Epithelial cell of proximal tubule (primary cell): ENCODE measurements at regions not wholly inside any gene's neighbourhood (a gene's known extent, or its start where the extent isn't known, plus 50 kb on each side); places are given as distances from the start of the nearest gene placed in this dataset.

Experiments
- DNase-seq: peaks from one replicate; pipeline ENCODE4 v3.0.0-alpha.2; 2011; ENCODE audit warnings: low read depth
- H3K4me3 ChIP-seq: 2 replicates; pipeline ENCODE4 v1.5.1; 2011; ENCODE audit warnings: low read depth, mild to moderate bottlenecking, low read length
- CTCF ChIP-seq: conservative IDR thresholded peaks from 2 replicates; pipeline ENCODE4 v1.5.1; 2012; ENCODE audit warnings: low read depth, mild to moderate bottlenecking, low read length

DNA sequence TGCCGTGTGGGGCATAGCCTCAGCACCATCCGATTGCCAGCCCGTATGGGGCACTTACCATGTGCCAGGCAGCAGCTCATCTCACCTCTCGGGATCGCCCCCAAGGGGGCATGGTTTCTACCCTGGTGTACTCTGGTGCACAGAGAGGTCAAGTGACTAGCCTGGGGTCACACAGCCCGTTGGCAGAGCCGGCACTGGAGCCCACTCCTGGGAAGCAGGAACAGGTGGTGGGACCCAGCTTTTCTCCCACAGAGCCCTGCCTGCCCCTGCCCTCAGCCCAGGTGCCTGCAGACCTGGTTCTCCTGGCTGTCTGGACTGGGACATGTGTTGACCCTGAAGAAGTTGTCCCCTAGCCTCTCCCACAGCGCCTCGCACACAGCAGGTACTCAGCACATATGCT is 141.8 kb upstream of the CIBAR2 start:
- DNase-seq: no peak
- H3K4me3 ChIP-seq: no peak overlapping the region
- TF ChIP-seq CTCF: no peak

- DNase-seq: no peak
- no peak overlapping the region for H3K4me3 ChIP-seq
- no peak for TF ChIP-seq CTCF
These were observed 142.6 kb upstream of the CIBAR2 start for GRCh38 chr16:85254921-85255320.

GRCh38 chr16:85255777-85256176 is 143.5 kb upstream of the CIBAR2 start:
- no peak for DNase-seq
- TF ChIP-seq CTCF: no peak
- no peak overlapping the region for H3K4me3 ChIP-seq

GRCh38 chr16:85256190-85256739 is 144.0 kb upstream of the CIBAR2 start:
- no peak for TF ChIP-seq CTCF
- DNase-seq: no peak
- H3K4me3 ChIP-seq: no peak overlapping the region

DNA sequence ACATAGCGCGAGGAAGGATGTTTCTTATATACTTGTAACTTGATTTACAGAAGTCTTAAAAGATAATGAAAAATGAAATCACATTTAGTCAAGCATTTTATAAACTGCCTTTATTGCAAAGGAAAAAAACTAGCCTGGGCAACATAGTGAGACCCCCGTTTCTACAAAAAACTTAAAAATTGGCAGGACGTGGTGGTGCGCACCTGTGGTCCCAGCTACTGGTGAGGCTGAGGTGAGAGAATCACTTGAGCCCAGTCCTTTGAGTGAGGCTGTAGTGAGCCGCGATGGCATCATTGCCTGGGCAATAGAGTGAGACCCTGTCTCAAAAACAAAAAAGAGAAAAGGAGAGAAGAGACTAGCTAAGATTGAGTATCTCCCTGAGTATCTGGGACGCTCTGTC is 145.2 kb upstream of the CIBAR2 start:
- no peak for TF ChIP-seq CTCF
- DNase-seq: no peak
- H3K4me3 ChIP-seq: no peak overlapping the region

DNA sequence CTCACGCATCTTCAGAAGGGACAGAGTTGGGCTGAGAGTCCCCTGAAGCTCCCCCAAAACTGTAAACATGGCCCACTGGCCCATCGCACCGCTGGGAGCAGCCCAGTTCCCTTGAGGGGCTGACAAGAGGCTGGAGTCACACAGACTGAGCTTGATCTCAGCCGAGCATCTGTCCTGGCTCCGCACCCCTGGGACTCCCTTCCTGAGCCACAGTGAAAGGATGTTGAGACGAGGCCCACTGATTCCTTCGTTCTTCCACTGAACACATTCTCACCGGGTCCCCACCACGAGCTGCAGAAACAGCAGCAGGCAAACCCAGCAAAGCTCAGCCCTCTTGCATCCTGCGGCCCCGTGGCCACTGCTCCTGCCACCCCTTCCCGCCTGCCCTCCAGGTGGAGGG is 145.9 kb upstream of the CIBAR2 start:
- no peak overlapping the region for H3K4me3 ChIP-seq
- DNase-seq: no peak
- no peak for TF ChIP-seq CTCF

DNA sequence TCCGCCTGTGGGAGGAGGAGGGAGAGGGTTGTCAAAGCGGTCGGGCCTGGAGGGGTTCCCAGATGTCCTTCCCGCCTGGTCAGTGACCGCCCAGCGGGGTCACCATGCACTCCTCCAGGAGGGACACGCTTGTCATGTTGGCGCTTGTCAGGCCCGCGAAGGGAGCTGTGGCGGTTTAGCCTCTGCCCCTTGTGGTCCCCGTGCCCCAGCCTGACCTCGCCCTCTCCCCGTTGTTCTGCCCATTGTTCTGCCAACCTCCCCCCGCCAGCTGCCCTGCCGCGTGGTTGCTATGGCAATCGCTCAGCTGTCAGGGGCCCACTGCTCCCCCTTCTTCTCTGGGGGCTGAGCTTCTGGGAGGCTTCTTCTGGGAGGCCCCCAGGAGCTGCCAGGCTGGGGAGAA is 146.4 kb upstream of the CIBAR2 start:
- TF ChIP-seq CTCF: no peak
- no peak for DNase-seq
- H3K4me3 ChIP-seq: no peak overlapping the region
